NT2/D1 (cell line): ENCODE measurements at regions not wholly inside any gene's neighbourhood (a gene's known extent, or its start where the extent isn't known, plus 50 kb on each side); places are given as distances from the start of the nearest gene placed in this dataset.

Experiments used
- DNase-seq: peaks from one replicate; pipeline ENCODE4 v3.0.0-alpha.2; 2011; ENCODE audit warnings: low read depth, low spot score
- H3K27me3 ChIP-seq: 2 replicates; pipeline ENCODE4 v1.6.0; 2011; ENCODE audit warnings: mild to moderate bottlenecking; ENCODE audit not compliant: insufficient read length, insufficient read depth
- H3K36me3 ChIP-seq: 2 replicates; pipeline ENCODE4 v1.6.1; 2011; ENCODE audit warnings: mild to moderate bottlenecking, low read length, mixed read lengths; ENCODE audit not compliant: insufficient read depth, insufficient read length
- H3K4me1 ChIP-seq: 2 replicates; pipeline ENCODE4 v1.5.1; 2011; ENCODE audit not compliant: insufficient read depth, insufficient read length
- H3K4me3 ChIP-seq: 2 replicates; pipeline ENCODE4 v1.5.1; 2011; ENCODE audit warnings: low read depth; ENCODE audit not compliant: insufficient read length
- H3K9ac ChIP-seq: 2 replicates; pipeline ENCODE4 v1.6.0; 2011; ENCODE audit warnings: low read depth; ENCODE audit not compliant: insufficient read length
- H3K9me3 ChIP-seq: 2 replicates; pipeline ENCODE4 v1.5.1; 2011; ENCODE audit warnings: mild to moderate bottlenecking, low read length; ENCODE audit not compliant: insufficient read depth
- SUZ12 ChIP-seq: IDR thresholded peaks from 2 replicates; pipeline ENCODE4 v1.6.1; 2011; ENCODE audit not compliant: insufficient read length, insufficient read depth; ENCODE audit errors: extremely low read depth
- YY1 ChIP-seq: IDR thresholded peaks from 2 replicates; pipeline ENCODE4 v1.6.1; 2011; ENCODE audit not compliant: insufficient read length, insufficient read depth
- ZNF274 ChIP-seq: IDR thresholded peaks from 2 replicates; pipeline ENCODE4 v1.6.1; 2011; ENCODE audit warnings: mild to moderate bottlenecking, low read depth, low read length

DNA sequence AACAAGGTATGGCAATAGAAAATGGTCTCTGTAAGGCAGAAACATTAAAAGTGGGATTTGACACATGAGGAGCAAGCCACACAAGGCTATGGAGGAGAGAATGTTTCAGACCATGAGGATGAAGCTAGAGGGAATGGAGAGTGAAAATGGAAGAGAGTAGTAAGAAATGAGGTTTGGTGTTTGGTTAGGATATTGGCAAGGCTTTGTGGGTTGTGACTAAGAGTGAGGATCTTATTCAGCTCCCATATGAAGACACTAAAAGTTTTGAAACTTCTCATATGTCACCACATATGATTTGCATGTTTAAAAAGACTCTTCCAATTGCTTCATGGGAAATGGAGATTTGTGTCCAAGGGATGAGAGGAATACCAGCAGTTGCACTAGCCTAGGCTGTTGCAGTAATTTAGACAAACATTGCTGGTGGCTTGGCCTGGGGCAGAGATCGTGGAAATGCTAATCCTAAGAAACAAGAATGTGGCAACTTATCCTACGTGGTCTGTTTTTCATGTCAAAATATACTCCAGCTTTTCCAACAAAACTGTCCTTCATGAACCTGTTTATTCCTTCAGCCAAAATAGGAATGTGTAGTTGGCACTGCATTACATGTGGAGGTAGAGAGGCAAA, 749.0 kb downstream of the PDCD6IP start:
- Histone ChIP-seq H3K27me3 (no peaks in the 10 kb centered on the region), H3K9ac (no peak overlapping the region), H3K36me3 (no peaks in the 10 kb centered on the region), H3K9me3 (no peaks in the 10 kb centered on the region), H3K4me3 (no peak overlapping the region), H3K4me1 (no peaks in the 10 kb centered on the region)
- no peak for TF ChIP-seq SUZ12
- no peak for TF ChIP-seq ZNF274
- TF ChIP-seq YY1: no peak
- no peak for DNase-seq

DNA sequence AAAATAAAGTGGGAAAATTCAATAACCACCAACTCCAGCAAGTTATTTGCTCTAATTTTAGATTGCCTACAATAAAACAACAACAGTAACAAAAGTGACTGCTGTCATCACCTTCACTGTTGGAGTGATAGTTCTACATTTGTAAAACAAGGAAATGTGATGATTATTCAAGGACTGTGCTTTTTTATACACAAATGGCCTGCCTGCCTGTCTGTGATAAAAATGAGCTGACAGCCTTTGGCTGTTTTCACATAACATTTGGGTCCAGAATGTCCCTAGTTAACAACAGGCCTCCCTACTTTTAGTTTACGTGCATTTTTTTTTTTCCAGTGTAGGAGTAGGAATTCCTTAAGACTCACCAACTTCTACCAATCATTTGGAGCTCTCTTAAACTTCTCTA, 768.8 kb downstream of the PDCD6IP start:
- Histone ChIP-seq H3K27me3 (no peaks in the 10 kb centered on the region), H3K9ac (no peak overlapping the region), H3K4me1 (no peaks in the 10 kb centered on the region), H3K36me3 (no peaks in the 10 kb centered on the region), H3K9me3 (peaks cover 4% of the 10 kb centered on the region; the same call in 1 of the 2 replicates), H3K4me3 (no peak overlapping the region)
- DNase-seq: no peak
- TF ChIP-seq ZNF274 (no peak), YY1 (no peak), SUZ12 (no peak)

DNA sequence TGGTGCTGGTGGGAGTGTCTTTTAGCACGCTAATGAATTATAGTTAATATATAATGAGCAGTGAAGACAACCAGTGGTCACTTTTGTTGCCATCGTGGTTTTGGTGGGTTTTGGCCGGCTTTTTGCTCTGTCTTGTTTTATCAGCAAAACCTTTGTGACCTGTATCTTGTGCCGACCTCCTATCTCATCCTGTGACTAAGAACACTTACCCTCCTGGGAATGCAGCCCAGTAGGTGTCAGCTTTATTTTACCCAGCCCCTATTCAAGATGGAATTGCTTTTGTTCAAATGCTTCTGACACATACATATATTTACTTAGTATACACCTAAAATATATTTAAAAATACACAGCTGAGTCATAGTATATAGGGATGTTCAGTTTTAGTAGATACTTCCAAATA, 770.3 kb downstream of the PDCD6IP start:
- Histone ChIP-seq H3K9ac (no peak overlapping the region), H3K27me3 (no peaks in the 10 kb centered on the region), H3K4me1 (no peaks in the 10 kb centered on the region), H3K4me3 (no peak overlapping the region), H3K36me3 (no peaks in the 10 kb centered on the region), H3K9me3 (peaks cover 4% of the 10 kb centered on the region; the same call in 1 of the 2 replicates)
- TF ChIP-seq YY1 (no peak), ZNF274 (no peak), SUZ12 (no peak)
- no peak for DNase-seq

DNA sequence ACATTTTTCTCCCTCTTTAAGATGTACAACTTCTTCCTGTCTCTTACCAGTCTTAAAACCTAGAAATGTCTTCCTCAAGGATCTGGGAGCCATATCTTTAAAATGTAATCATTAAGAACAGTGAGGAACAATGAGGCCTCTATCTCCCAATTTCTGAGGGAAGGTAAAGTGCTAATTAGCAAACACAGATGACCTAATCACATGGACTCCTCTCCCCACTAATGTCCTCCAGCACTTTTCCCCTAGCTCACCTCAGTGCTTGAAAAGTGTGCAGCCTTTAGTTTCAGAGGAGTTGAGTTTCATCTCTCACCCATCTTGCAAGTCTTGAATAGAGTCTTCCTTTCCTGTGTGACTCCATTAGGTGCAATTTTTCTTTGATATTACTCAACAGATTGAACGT, 771.0 kb downstream of the PDCD6IP start:
- Histone ChIP-seq H3K4me1 (no peaks in the 10 kb centered on the region), H3K9me3 (peaks cover 4% of the 10 kb centered on the region; the same call in 1 of the 2 replicates), H3K4me3 (no peak overlapping the region), H3K27me3 (no peaks in the 10 kb centered on the region), H3K9ac (no peak overlapping the region), H3K36me3 (no peaks in the 10 kb centered on the region)
- TF ChIP-seq SUZ12 (no peak), YY1 (no peak), ZNF274 (no peak)
- DNase-seq: no peak

DNA sequence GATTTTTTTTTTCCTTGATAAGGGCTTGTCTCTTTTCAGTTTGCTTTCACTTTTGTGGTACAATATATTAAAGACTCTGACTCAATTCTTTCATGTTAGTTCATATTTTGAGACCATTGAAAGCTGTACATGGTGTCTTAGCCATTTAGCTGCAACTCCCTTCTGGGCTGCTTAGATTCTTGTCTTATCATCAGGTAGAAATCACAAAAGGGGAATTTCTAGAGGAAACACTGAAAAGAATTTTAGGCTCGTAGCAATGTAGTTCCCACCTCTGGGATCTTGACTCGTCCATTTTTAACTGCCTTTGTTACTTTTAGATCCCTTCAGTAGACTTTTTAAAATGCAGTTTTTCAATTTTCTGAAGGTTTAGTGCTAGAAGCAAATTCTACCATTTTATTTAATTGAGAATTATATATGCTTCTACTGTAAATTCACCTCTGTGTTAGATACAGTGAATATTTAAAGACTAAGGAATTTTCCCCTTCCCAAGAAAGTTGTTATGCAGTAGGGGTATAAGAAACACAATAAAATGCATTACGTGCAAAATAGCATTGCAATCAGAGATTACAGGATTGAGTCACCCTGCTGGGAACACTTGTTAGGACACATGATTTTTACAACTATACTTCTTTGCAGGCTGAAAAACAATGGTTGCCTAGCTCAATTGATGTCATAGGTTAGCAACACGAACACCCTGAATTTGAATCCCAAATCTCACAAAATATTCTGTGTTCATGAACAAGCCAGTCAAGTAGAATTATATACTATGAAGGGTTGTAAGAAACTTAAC, 772.7 kb downstream of the PDCD6IP start:
- H3K36me3 ChIP-seq: no peaks in the 10 kb centered on the region
- H3K27me3 ChIP-seq: no peaks in the 10 kb centered on the region
- no peaks in the 10 kb centered on the region for H3K4me1 ChIP-seq
- no peak overlapping the region for H3K9ac ChIP-seq
- DNase-seq: no peak
- TF ChIP-seq SUZ12 (no peak), ZNF274 (no peak), YY1 (no peak)
- H3K9me3 ChIP-seq: no peaks in the 10 kb centered on the region
- no peak overlapping the region for H3K4me3 ChIP-seq

DNA sequence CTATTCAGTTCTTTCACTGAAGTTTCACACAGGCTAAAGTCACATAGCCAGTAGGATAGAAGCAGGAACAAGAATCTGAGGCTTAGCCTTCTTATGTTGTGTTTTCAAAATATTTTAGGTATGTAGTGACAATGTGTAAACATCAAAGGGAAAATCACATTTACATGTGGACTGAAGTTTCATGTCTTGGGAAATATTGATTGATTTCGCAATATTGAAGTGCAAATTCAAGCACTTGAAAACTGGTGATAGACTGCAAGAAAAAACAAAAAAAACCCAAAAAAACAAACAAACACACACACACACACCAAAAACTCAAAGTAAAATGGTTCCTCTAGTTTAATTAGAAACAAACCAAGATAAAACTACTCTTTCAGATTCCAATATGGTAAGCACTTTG, 773.3 kb downstream of the PDCD6IP start:
- Histone ChIP-seq H3K9ac (no peak overlapping the region), H3K4me1 (no peaks in the 10 kb centered on the region), H3K27me3 (no peaks in the 10 kb centered on the region), H3K36me3 (no peaks in the 10 kb centered on the region), H3K4me3 (no peak overlapping the region), H3K9me3 (no peaks in the 10 kb centered on the region)
- no peak for DNase-seq
- no peak for TF ChIP-seq ZNF274
- TF ChIP-seq SUZ12: no peak
- TF ChIP-seq YY1: no peak

DNA sequence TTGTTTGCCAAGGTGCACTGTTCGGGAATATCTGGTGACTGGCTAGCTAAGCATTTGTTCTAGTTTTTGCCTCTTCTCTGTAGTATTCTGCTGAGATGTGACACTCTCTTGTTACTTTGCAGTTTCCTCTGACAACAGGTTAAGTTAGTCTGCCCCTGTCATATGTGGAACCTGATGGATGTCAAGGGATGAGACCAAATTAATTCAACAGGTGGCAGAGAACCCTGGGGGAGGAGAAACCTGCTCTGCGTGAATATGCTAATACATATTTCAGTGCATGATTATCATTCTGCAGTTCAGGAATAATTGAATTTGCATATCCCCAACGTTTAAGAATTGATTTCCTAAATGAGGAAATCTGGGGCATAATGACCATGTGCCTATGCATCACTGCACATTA, 777.3 kb downstream of the PDCD6IP start:
- H3K9me3 ChIP-seq: no peaks in the 10 kb centered on the region
- H3K4me3 ChIP-seq: no peak overlapping the region
- no peaks in the 10 kb centered on the region for H3K27me3 ChIP-seq
- TF ChIP-seq YY1 (no peak), SUZ12 (no peak), ZNF274 (no peak)
- no peak overlapping the region for H3K9ac ChIP-seq
- no peaks in the 10 kb centered on the region for H3K4me1 ChIP-seq
- no peaks in the 10 kb centered on the region for H3K36me3 ChIP-seq
- DNase-seq: no peak
